ENCODE measurements at regions not wholly inside any gene's neighbourhood (a gene's known extent, or its start where the extent isn't known, plus 50 kb on each side); places are given as distances from the start of the nearest gene placed in this dataset.

DNA sequence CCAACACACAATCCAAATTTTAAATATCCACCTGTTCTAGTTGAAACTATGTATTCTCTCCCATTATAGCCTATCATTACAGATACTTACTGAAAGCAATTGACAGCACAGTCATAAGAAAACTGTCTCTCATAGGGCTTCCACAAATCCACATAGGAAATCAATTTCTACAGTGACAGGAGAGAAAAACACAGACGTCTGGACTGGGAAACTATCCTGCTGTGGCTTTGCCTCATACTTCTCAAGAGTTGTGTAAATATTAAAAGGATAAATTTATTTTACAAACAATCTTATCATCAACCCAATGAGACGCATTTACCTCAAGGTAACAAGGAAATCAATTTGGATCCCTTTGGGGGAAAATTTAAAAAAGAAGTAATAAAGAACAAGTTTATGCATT lies 517.5 kb downstream of the EFNA5 start:
- 28 to 55% methylated on average over 2 of the region's 2 CpGs for WGBS, 2 donors
- TF ChIP-seq POLR2A (IDR thresholded peaks at IDR 0.05) (no peak), EP300 (IDR thresholded peaks at IDR 0.05) (no peak)
- TF ChIP-seq, protein P1, sequence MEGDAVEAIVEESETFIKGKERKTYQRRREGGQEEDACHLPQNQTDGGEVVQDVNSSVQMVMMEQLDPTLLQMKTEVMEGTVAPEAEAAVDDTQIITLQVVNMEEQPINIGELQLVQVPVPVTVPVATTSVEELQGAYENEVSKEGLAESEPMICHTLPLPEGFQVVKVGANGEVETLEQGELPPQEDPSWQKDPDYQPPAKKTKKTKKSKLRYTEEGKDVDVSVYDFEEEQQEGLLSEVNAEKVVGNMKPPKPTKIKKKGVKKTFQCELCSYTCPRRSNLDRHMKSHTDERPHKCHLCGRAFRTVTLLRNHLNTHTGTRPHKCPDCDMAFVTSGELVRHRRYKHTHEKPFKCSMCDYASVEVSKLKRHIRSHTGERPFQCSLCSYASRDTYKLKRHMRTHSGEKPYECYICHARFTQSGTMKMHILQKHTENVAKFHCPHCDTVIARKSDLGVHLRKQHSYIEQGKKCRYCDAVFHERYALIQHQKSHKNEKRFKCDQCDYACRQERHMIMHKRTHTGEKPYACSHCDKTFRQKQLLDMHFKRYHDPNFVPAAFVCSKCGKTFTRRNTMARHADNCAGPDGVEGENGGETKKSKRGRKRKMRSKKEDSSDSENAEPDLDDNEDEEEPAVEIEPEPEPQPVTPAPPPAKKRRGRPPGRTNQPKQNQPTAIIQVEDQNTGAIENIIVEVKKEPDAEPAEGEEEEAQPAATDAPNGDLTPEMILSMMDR (IDR thresholded peaks at IDR 0.05), result no peak
- H3K36me3 ChIP-seq, result no peaks in the 10 kb centered on the region
- H3K4me3 ChIP-seq, result no peak overlapping the region
- intact Hi-C loops (cut with DNase I), result no loop called here
- H3K9me3 ChIP-seq, result no peaks in the 10 kb centered on the region
- H3K27ac ChIP-seq, result no peak overlapping the region
- no peaks in the 10 kb centered on the region for H3K4me1 ChIP-seq
- H3K27me3 ChIP-seq, result no peaks in the 10 kb centered on the region
- DNase-seq, result no peak

DNA sequence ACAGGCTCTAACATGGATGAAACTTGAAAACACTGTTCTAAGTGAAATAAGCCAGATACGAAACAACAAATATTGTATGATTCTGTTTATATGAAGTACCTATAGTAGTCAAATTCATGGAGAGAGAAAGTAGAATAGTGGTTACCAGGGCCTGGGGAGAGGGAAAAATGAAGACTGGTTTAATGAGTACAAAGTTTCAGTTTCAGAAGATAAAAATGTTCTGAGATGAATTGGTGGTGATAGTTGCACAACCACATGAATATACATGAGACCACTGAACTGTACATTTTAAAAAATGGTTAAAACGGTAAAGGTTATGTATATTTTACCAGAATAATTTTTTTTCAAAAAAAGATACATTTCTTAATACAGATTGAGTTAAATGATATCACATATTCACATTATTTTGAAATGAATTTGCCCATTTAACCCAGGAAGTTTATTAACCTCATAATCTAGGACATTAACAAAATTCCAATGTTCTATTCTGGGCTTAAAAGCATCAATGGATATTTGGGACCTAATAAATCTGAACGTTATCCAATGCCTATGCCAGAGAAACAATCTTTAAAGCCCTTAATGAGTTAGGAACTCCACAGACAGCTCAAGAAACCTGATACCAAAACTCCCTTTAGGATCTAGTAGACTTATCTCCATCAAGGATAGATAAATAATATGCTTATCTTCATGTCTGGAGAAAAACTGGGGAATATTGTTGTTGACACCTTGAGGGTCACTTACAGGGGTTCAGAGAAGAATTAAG lies 521.3 kb downstream of the EFNA5 start:
- TF ChIP-seq POLR2A (IDR thresholded peaks at IDR 0.05) (no peak), POLR2AphosphoS5 (IDR thresholded peaks at IDR 0.05) (no peak), EP300 (IDR thresholded peaks at IDR 0.05) (no peak)
- TF ChIP-seq, protein P1 (IDR thresholded peaks at IDR 0.05), result no peak
- intact Hi-C loops (cut with DNase I), result no loop called here
- Histone ChIP-seq H3K9me3 (no peaks in the 10 kb centered on the region), H3K36me3 (no peaks in the 10 kb centered on the region), H3K27ac (no peak overlapping the region), H3K27me3 (no peaks in the 10 kb centered on the region), H3K4me3 (no peak overlapping the region), H3K4me1 (no peaks in the 10 kb centered on the region)
- 38 to 70% methylated on average over 3 of the region's 3 CpGs for WGBS, 2 donors
- no peak for DNase-seq

DNA sequence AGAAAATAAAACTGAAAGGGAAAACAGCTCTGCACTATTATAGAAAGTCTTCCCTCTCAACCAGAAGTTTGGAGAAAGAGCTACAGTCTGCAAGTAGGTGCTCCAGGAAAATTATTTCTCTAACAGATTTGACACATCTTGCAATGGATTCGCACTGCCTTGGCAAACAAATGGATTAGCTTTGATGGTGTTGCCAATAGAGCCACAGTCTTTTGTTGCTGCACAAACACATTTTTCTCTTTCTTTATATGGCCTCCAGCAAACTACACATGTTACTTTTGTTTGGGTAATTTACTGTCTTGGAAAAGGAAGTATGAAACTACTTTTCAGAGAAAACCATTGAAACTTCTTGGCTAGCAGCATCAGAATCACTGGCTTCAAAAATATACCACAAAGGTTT lies 523.1 kb downstream of the EFNA5 start:
- Histone ChIP-seq H3K27me3 (no peaks in the 10 kb centered on the region), H3K9me3 (peaks cover 0 to 2% (median 0%) of the 10 kb centered on the region in 4 donors), H3K36me3 (no peaks in the 10 kb centered on the region), H3K4me3 (no peak overlapping the region), H3K4me1 (no peaks in the 10 kb centered on the region), H3K27ac (no peak overlapping the region)
- TF ChIP-seq POLR2A (IDR thresholded peaks at IDR 0.05), result no peak
- TF ChIP-seq POLR2AphosphoS5 (IDR thresholded peaks at IDR 0.05), result no peak
- TF ChIP-seq EP300 (IDR thresholded peaks at IDR 0.05), result no peak
- TF ChIP-seq, protein P1 (IDR thresholded peaks at IDR 0.05), result no peak
- intact Hi-C loops (cut with DNase I), result no loop called here
- no peak for DNase-seq
- 58 to 70% methylated on average over 1 of the region's 1 CpG for WGBS, 2 donors

DNA sequence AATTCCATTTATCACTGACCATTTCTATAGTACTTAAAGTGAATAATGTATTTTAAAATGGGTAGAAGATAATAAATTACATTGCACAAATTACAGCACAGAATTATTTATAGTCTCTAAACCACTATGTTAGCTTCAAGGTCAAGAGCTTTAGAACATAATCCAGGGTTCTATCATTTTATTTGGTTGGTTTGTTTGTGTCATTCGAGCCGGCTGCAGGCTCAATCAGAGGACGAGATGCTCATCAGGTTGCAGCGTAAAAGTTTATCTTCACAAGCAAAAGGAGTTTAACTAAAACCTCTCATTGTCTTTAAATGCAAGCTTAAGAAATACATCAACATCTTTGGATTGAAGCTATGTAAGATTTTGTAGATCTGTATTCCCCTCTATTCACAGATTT lies 523.8 kb downstream of the EFNA5 start:
- Histone ChIP-seq H3K36me3 (no peaks in the 10 kb centered on the region), H3K27me3 (no peaks in the 10 kb centered on the region), H3K27ac (no peak overlapping the region), H3K4me3 (no peak overlapping the region), H3K9me3 (peaks cover 0 to 2% (median 0%) of the 10 kb centered on the region in 4 donors), H3K4me1 (no peaks in the 10 kb centered on the region)
- intact Hi-C loops (cut with DNase I), result no loop called here
- TF ChIP-seq EP300 (IDR thresholded peaks at IDR 0.05) (no peak), POLR2AphosphoS5 (IDR thresholded peaks at IDR 0.05) (no peak), POLR2A (IDR thresholded peaks at IDR 0.05) (no peak)
- TF ChIP-seq, protein P1 (IDR thresholded peaks at IDR 0.05), result no peak
- WGBS, 2 donors, result 71 to 74% methylated on average over 4 of the region's 4 CpGs
- no peak for DNase-seq

DNA sequence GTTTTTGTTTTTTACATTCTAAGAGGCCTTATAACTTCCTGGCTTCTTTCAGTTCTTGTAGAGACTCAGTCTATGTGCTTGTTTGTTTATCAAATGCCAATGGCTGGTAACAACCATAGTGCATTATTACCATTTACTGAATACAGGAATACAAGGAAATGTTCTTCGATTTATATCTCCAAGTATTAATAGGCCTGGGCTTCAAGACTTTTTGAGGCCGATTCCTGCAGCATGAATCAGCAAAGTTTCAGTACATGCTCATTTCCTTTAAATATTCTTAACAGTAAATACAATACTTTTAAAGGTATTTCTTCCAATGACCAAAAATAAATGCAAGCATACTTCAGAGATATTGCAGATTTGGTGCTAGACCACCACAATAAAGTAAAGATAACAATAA lies 535.3 kb downstream of the EFNA5 start:
- TF ChIP-seq EP300 (IDR thresholded peaks at IDR 0.05), result no peak
- no peak for TF ChIP-seq POLR2AphosphoS5 (IDR thresholded peaks at IDR 0.05)
- no peak for TF ChIP-seq POLR2A (IDR thresholded peaks at IDR 0.05)
- TF ChIP-seq, protein P1 (IDR thresholded peaks at IDR 0.05), result no peak
- H3K27me3 ChIP-seq, result no peaks in the 10 kb centered on the region

More for the DNA sequence above, 535.3 kb downstream of the EFNA5 start:
- peaks cover 0 to 5% (median 4%) of the 10 kb centered on the region in 4 donors for H3K9me3 ChIP-seq
- no peak for DNase-seq
- no peaks in the 10 kb centered on the region for H3K4me1 ChIP-seq
- 54 to 78% methylated on average over 2 of the region's 2 CpGs for WGBS, 2 donors
- H3K27ac ChIP-seq, result no peak overlapping the region
- no peaks in the 10 kb centered on the region for H3K36me3 ChIP-seq
- intact Hi-C loops (cut with DNase I), result no loop called here
- H3K4me3 ChIP-seq, result no peak overlapping the region

Data from sigmoid colon (tissue), 6 donors.